Nephron (organoid): ENCODE measurements at regions not wholly inside any gene's neighbourhood (a gene's known extent, or its start where the extent isn't known, plus 50 kb on each side); places are given as distances from the start of the nearest gene placed in this dataset.

Experiments
- H3K27ac Mint-ChIP-seq, 3 experiments: 2 replicates each; pipeline ENCODE4 v1.8.0; 2020; ENCODE audit warnings: mixed read lengths in 3 of 3, mild to moderate bottlenecking in 2 of 3, moderate library complexity in 1 of 3
- H3K27me3 Mint-ChIP-seq: 2 replicates; pipeline ENCODE4 v1.8.0; 2021; ENCODE audit warnings: low read depth, mild to moderate bottlenecking, moderate library complexity, mixed read lengths
- H3K36me3 Mint-ChIP-seq: 2 replicates; pipeline ENCODE4 v1.8.0; 2020; ENCODE audit warnings: low read depth, mixed read lengths
- H3K4me1 Mint-ChIP-seq: 2 replicates; pipeline ENCODE4 v1.8.0; 2020; ENCODE audit warnings: mixed read lengths
- H3K4me3 Mint-ChIP-seq, 3 experiments: 2 replicates each; pipeline ENCODE4 v1.8.0; 2020; ENCODE audit warnings: mild to moderate bottlenecking in 3 of 3, mixed read lengths in 3 of 3, moderate library complexity in 2 of 3
- H3K9me3 Mint-ChIP-seq: 2 replicates; pipeline ENCODE4 v1.8.0; 2020; ENCODE audit warnings: mixed read lengths
- CTCF ChIP-seq, 3 experiments: fragments of 200-600 bp; sonication (generic); IDR thresholded peaks; one replicate each; pipeline ENCODE4 v1.5.0; 2021; ENCODE audit warnings: antibody characterized with exemption in 3 of 3; ENCODE audit not compliant: unreplicated experiment in 3 of 3

- Mint-ChIP-seq H3K9me3 (peaks cover 3% of the 10 kb centered on the region), H3K4me1 (no peaks in the 10 kb centered on the region), H3K4me3 (no peak overlapping the region), H3K27me3 (peaks cover 8% of the 10 kb centered on the region), H3K27ac (no peak overlapping the region), H3K36me3 (no peaks in the 10 kb centered on the region)
- no peak for TF ChIP-seq CTCF (IDR thresholded peaks at IDR 0.05; ENCODE audit: unreplicated experiment in 3 of 3)
Measured at GRCh38 chr16:17647879-17648872, 177.4 kb upstream of the XYLT1 start.

- Mint-ChIP-seq H3K27ac (no peak overlapping the region), H3K36me3 (no peaks in the 10 kb centered on the region), H3K27me3 (peaks cover 5% of the 10 kb centered on the region), H3K4me1 (no peaks in the 10 kb centered on the region), H3K9me3 (peaks cover 3% of the 10 kb centered on the region), H3K4me3 (no peak overlapping the region)
- no peak for TF ChIP-seq CTCF (IDR thresholded peaks at IDR 0.05; ENCODE audit: unreplicated experiment in 3 of 3)
Measured at GRCh38 chr16:17643935-17644334, 173.2 kb upstream of the XYLT1 start.

GRCh38 chr16:17641990-17642389 lies 171.2 kb upstream of the XYLT1 start:
- no peaks in the 10 kb centered on the region for H3K36me3 Mint-ChIP-seq
- peaks cover 9% of the 10 kb centered on the region for H3K27me3 Mint-ChIP-seq
- no peak overlapping the region for H3K27ac Mint-ChIP-seq
- no peak for TF ChIP-seq CTCF (IDR thresholded peaks at IDR 0.05; ENCODE audit: unreplicated experiment in 3 of 3)
- H3K9me3 Mint-ChIP-seq = peaks cover 7% of the 10 kb centered on the region
- H3K4me3 Mint-ChIP-seq = no peak overlapping the region
- H3K4me1 Mint-ChIP-seq = no peaks in the 10 kb centered on the region

- Mint-ChIP-seq H3K36me3 (no peaks in the 10 kb centered on the region), H3K4me3 (no peak overlapping the region), H3K9me3 (peaks cover 4% of the 10 kb centered on the region), H3K4me1 (no peaks in the 10 kb centered on the region), H3K27ac (no peak overlapping the region), H3K27me3 (peaks cover 10% of the 10 kb centered on the region)
- TF ChIP-seq CTCF (IDR thresholded peaks at IDR 0.05; ENCODE audit: unreplicated experiment in 3 of 3) = no peak
Measured at GRCh38 chr16:17638134-17638533, 167.4 kb upstream of the XYLT1 start.

GRCh38 chr16:17635183-17635582 lies 164.4 kb upstream of the XYLT1 start:
- Mint-ChIP-seq H3K36me3 (no peaks in the 10 kb centered on the region), H3K4me1 (no peaks in the 10 kb centered on the region), H3K9me3 (peaks cover 4% of the 10 kb centered on the region), H3K27ac (no peak overlapping the region), H3K4me3 (no peak overlapping the region), H3K27me3 (peaks cover 10% of the 10 kb centered on the region)
- no peak for TF ChIP-seq CTCF (IDR thresholded peaks at IDR 0.05; ENCODE audit: unreplicated experiment in 3 of 3)
